K562 (cell line): ENCODE measurements at regions not wholly inside any gene's neighbourhood (a gene's known extent, or its start where the extent isn't known, plus 50 kb on each side); places are given as distances from the start of the nearest gene placed in this dataset.

Source experiments
- ATAC-seq: fragments of 200-7000 bp; cut with Tn5 transposase; 3 replicates; pipeline ENCODE4 v1.9.1; 2020; ENCODE audit warnings: moderate library complexity
- BruUV-seq: library from RNA; stranded (reverse); fragments of 400-500 nt; replicated peaks from 2 replicates; lab custom pipeline; 2021; lab: Mats Ljungman, UMichigan
- CTCF ChIA-PET: fragments of 300-600 bp; formaldehyde crosslinking; extraction: SDS; loops from one replicate; lab custom pipeline; 2021; ENCODE audit warnings: low intra/inter-chr PET ratio; lab: Yijun Ruan, JAX
- POLR2A ChIA-PET: fragments of 300-600, 350-650 bp; sonication (Branson Sonifier 250); formaldehyde crosslinking; extraction: SDS; loops from one replicate; lab custom pipeline; 2021; ENCODE audit warnings: antibody characterized with exemption, inconsistent platforms; lab: Yijun Ruan, JAX
- DNase-seq, 4 experiments: peaks; one replicate each; pipeline versions ENCODE4 v3.0.0 to v3.0.0-alpha.2; 2011 to 2018; ENCODE audit warnings: low spot score in 3 of 4, mixed read lengths in 3 of 4; ENCODE audit errors: extremely low read depth in 1 of 4
- FAIRE-seq: peaks from 2 replicates; lab custom pipeline; 2011; peaks lifted over from hg19 to GRCh38; lab: Jason Lieb, UNC
- H2AFZ ChIP-seq: 2 replicates; pipeline ENCODE4 v1.6.0; 2011; ENCODE audit warnings: low read depth, low read length, control low read depth, inconsistent platforms
- H3K27ac ChIP-seq: fragments of 200-600 bp; 3 replicates; pipeline ENCODE4 v1.8.0; 2011; ENCODE audit warnings: low read depth, mild to moderate bottlenecking, control low read depth, inconsistent platforms, low read length, moderate library complexity, mixed read lengths; ENCODE audit errors: extremely low read depth
- H3K27me3 ChIP-seq, 2 experiments: fragments of 300-600 bp in 1 of 2; 2 replicates in 1 of 2; 3 replicates in 1 of 2; pipeline versions ENCODE4 v1.6.0 to v1.8.0; 2011; ENCODE audit warnings: inconsistent platforms in 2 of 2, low read length in 2 of 2, mild to moderate bottlenecking in 1 of 2, mixed read lengths in 1 of 2, moderate library complexity in 1 of 2; ENCODE audit not compliant: control insufficient read depth in 2 of 2, insufficient read depth in 2 of 2
- H3K36me3 ChIP-seq: fragments of 300-600 bp; 3 replicates; pipeline ENCODE4 v1.8.0; 2011; ENCODE audit warnings: mild to moderate bottlenecking, low read length, inconsistent platforms; ENCODE audit not compliant: control insufficient read depth, insufficient read depth
- H3K4me1 ChIP-seq, 2 experiments: fragments of 200-600 bp in 1 of 2; replicated peaks in 1 of 2; 2 replicates in 1 of 2; 3 replicates in 1 of 2; pipeline versions ENCODE4 v1.5.1 to v1.8.0; 2011; ENCODE audit warnings: inconsistent platforms in 2 of 2, low read length in 2 of 2, mild to moderate bottlenecking in 1 of 2, mixed read lengths in 1 of 2, moderate library complexity in 1 of 2; ENCODE audit not compliant: control insufficient read depth in 2 of 2, insufficient read depth in 2 of 2
- H3K4me2 ChIP-seq: 2 replicates; pipeline ENCODE4 v1.6.1; 2011; ENCODE audit warnings: low read length, control low read depth, inconsistent platforms, mixed read lengths; ENCODE audit not compliant: insufficient read depth
- H3K4me3 ChIP-seq: fragments of 200-600 bp; sonication (generic), shearing (Covaris generic); 2 replicates; pipeline ENCODE4 v1.5.1; 2016; ENCODE audit warnings: control low read depth, inconsistent platforms
- H3K79me2 ChIP-seq: fragments of 200-600 bp; 3 replicates; pipeline ENCODE4 v1.8.0; 2011; ENCODE audit warnings: low read length, inconsistent platforms; ENCODE audit not compliant: control insufficient read depth, insufficient read depth
- H3K9ac ChIP-seq, 2 experiments: 2 replicates each; pipeline versions ENCODE4 v1.6.0 to v1.6.1; 2011; ENCODE audit warnings: low read depth in 2 of 2, low read length in 2 of 2, control low read depth in 1 of 2, inconsistent platforms in 1 of 2, mild to moderate bottlenecking in 1 of 2, mixed read lengths in 1 of 2; ENCODE audit not compliant: insufficient read depth in 1 of 2
- H3K9me1 ChIP-seq: one replicate; pipeline ENCODE4 v1.6.0; 2011; ENCODE audit warnings: inconsistent platforms, mild to moderate bottlenecking, low read length, moderate library complexity; ENCODE audit not compliant: control insufficient read depth, insufficient read depth
- H3K9me3 ChIP-seq: replicated peaks from 2 replicates; pipeline ENCODE4 v1.5.1; 2011; ENCODE audit warnings: low read depth, low read length, inconsistent platforms; ENCODE audit not compliant: control insufficient read depth, insufficient read depth
- H4K20me1 ChIP-seq: replicated peaks from 2 replicates; pipeline ENCODE4 v1.6.1; 2011; ENCODE audit warnings: low read length, inconsistent platforms, mixed read lengths; ENCODE audit not compliant: control insufficient read depth, insufficient read depth
- BMI1 ChIP-seq: fragments of 150-350 bp; IDR thresholded peaks from 2 replicates; pipeline ENCODE4 v1.6.1; 2014; ENCODE audit warnings: low read length
- CC2D1A ChIP-seq: fragments of 450-650 bp; IDR thresholded peaks from 2 replicates; pipeline ENCODE4 v1.6.1; 2017; ENCODE audit warnings: mild to moderate bottlenecking
- CREBBP ChIP-seq: IDR thresholded peaks from one replicate; pipeline ENCODE4 v1.6.1; 2012; ENCODE audit warnings: low read depth, mild to moderate bottlenecking, control low read depth, inconsistent platforms, low read length
- FIP1L1 ChIP-seq: fragments of 200-400 bp; formaldehyde crosslinking; IDR thresholded peaks from 2 replicates; pipeline ENCODE4 v1.6.1; 2018; ENCODE audit warnings: mild to moderate bottlenecking, low read depth, low read length; ENCODE audit not compliant: poor library complexity, severe bottlenecking
- NFE2 ChIP-seq: IDR thresholded peaks from 2 replicates; pipeline ENCODE4 v1.6.1; 2014; ENCODE audit warnings: antibody characterized with exemption, low read depth
- SMARCE1 ChIP-seq: fragments of 450-650 bp; IDR thresholded peaks from 2 replicates; pipeline ENCODE4 v1.7.1; 2016; ENCODE audit warnings: mild to moderate bottlenecking
- SREBF2 ChIP-seq: sonication (generic); formaldehyde crosslinking; IDR thresholded peaks from 2 replicates; pipeline ENCODE4 v1.4.0; 2020; ENCODE audit warnings: mild to moderate bottlenecking, missing genetic modification reagents
- ZBTB1 ChIP-seq: sonication (generic); formaldehyde crosslinking; IDR thresholded peaks from 2 replicates; pipeline ENCODE4 v1.8.1; 2023; ENCODE audit warnings: missing genetic modification reagents, low read depth, mild to moderate bottlenecking, borderline replicate concordance
- ZFX ChIP-seq: sonication (generic); formaldehyde crosslinking; IDR thresholded peaks from 2 replicates; pipeline ENCODE4 v1.8.0; 2022; ENCODE audit warnings: mild to moderate bottlenecking, missing genetic modification reagents, moderate library complexity
- WGBS: fragments of 100-300 bp; shearing (Covaris generic); methylation state at CpG from one replicate; pipeline ENCODE4 v1.1.6; 2016; ENCODE audit warnings: low coverage, mixed read lengths; ENCODE audit not compliant: insufficient coverage; ENCODE audit errors: missing lambda C conversion rate; 5-methylcytosine and 5-hydroxymethylcytosine counted together
- in situ Hi-C: fragments of 300-500 bp; cut with MboI; formaldehyde crosslinking; loops from 4 replicates; pipeline ENCODE4 v1.15.0; 2018; ENCODE audit warnings: inconsistent platforms, mixed read lengths
- intact Hi-C: fragments of 100-400 bp; cut with micrococcal nuclease; formaldehyde crosslinking; loops from 2 replicates; pipeline ENCODE4 v1.14.2; 2022
- TF ChIP-seq, protein P1 (sequence below): fragments of 450-650 bp; IDR thresholded peaks from 2 replicates; pipeline ENCODE4 v1.6.1; 2017; ENCODE audit warnings: antibody characterized with exemption
- TF ChIP-seq, protein P2 (sequence below): fragments of 200-800 bp; sonication (Bioruptor generic); IDR thresholded peaks from 2 replicates; pipeline ENCODE4 v1.6.1; 2016; ENCODE audit warnings: missing genetic modification characterization, missing compliant biosample characterization

DNA sequence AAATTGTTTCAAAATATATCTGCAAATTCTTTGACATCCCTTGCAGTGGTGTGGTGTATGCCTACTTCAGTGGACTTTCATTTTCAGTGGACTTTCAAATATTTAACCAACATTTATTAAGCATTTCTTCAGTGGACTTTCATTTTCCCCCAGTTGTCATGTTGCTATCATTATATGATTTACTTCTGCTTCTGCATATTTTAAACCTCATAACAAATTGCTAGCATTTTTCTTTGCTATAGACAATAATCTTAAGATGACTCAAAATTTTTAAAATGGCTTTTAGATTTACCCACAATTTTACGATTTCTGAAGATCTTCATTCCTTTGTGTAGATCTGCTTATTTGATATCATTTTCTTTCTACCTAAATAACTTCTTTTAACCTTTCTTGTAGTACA lies 592.7 kb upstream of the SLC35B3 start:
- BruUV-seq: no TSS peak
- no peaks in the 10 kb centered on the region; the same call in 1 of the 2 replicates for H3K9me3 ChIP-seq
- intact Hi-C loops (no loop called here), in situ Hi-C loops (no loop called here)
- H3K9ac ChIP-seq: no peak overlapping the region
- no peaks in the 10 kb centered on the region for H3K9me1 ChIP-seq
- no peak for DNase-seq
- no peaks in the 10 kb centered on the region for H3K36me3 ChIP-seq
- no peak overlapping the region for H3K4me2 ChIP-seq
- H3K79me2 ChIP-seq: no peaks in the 10 kb centered on the region
- ChIA-PET POLR2A (no interaction called here), CTCF (no interaction called here)
- ATAC-seq: no peak
- no peaks in the 10 kb centered on the region for H3K4me1 ChIP-seq
- no peak for FAIRE-seq
- H3K27ac ChIP-seq: no peak overlapping the region
- no peak overlapping the region for H2AFZ ChIP-seq
- TF ChIP-seq, protein P1, sequence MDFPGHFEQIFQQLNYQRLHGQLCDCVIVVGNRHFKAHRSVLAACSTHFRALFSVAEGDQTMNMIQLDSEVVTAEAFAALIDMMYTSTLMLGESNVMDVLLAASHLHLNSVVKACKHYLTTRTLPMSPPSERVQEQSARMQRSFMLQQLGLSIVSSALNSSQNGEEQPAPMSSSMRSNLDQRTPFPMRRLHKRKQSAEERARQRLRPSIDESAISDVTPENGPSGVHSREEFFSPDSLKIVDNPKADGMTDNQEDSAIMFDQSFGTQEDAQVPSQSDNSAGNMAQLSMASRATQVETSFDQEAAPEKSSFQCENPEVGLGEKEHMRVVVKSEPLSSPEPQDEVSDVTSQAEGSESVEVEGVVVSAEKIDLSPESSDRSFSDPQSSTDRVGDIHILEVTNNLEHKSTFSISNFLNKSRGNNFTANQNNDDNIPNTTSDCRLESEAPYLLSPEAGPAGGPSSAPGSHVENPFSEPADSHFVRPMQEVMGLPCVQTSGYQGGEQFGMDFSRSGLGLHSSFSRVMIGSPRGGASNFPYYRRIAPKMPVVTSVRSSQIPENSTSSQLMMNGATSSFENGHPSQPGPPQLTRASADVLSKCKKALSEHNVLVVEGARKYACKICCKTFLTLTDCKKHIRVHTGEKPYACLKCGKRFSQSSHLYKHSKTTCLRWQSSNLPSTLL: no peak
- TF ChIP-seq CREBBP (no peak), SMARCE1 (no peak), NFE2 (no peak), SREBF2 (CRISPR knock-in tag) (no peak), CC2D1A (no peak), ZFX (no peak), ZBTB1 (CRISPR knock-in tag) (no peak), BMI1 (no peak), FIP1L1 (no peak)
- TF ChIP-seq, protein P2, sequence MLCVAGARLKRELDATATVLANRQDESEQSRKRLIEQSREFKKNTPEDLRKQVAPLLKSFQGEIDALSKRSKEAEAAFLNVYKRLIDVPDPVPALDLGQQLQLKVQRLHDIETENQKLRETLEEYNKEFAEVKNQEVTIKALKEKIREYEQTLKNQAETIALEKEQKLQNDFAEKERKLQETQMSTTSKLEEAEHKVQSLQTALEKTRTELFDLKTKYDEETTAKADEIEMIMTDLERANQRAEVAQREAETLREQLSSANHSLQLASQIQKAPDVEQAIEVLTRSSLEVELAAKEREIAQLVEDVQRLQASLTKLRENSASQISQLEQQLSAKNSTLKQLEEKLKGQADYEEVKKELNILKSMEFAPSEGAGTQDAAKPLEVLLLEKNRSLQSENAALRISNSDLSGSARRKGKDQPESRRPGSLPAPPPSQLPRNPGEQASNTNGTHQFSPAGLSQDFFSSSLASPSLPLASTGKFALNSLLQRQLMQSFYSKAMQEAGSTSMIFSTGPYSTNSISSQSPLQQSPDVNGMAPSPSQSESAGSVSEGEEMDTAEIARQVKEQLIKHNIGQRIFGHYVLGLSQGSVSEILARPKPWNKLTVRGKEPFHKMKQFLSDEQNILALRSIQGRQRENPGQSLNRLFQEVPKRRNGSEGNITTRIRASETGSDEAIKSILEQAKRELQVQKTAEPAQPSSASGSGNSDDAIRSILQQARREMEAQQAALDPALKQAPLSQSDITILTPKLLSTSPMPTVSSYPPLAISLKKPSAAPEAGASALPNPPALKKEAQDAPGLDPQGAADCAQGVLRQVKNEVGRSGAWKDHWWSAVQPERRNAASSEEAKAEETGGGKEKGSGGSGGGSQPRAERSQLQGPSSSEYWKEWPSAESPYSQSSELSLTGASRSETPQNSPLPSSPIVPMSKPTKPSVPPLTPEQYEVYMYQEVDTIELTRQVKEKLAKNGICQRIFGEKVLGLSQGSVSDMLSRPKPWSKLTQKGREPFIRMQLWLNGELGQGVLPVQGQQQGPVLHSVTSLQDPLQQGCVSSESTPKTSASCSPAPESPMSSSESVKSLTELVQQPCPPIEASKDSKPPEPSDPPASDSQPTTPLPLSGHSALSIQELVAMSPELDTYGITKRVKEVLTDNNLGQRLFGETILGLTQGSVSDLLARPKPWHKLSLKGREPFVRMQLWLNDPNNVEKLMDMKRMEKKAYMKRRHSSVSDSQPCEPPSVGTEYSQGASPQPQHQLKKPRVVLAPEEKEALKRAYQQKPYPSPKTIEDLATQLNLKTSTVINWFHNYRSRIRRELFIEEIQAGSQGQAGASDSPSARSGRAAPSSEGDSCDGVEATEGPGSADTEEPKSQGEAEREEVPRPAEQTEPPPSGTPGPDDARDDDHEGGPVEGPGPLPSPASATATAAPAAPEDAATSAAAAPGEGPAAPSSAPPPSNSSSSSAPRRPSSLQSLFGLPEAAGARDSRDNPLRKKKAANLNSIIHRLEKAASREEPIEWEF (CRISPR knock-in tag): no peak
- no peaks in the 10 kb centered on the region for H4K20me1 ChIP-seq
- no peaks in the 10 kb centered on the region for H3K27me3 ChIP-seq
- 0% methylated on average over 1 of the region's 1 CpG for WGBS
- H3K4me3 ChIP-seq: no peak overlapping the region
